H1 (cell line): ENCODE measurements at regions not wholly inside any gene's neighbourhood (a gene's known extent, or its start where the extent isn't known, plus 50 kb on each side); places are given as distances from the start of the nearest gene placed in this dataset.

Experiments used
- CTCF ChIA-PET: fragments of 300-600 bp; sonication (Branson Sonifier 250); formaldehyde crosslinking; loops from one replicate; lab custom pipeline; 2021; ENCODE audit not compliant: partially characterized antibody; lab: Charles Lee
- POLR2A ChIA-PET: fragments of 300-600 bp; sonication (Branson Sonifier 250); formaldehyde crosslinking; loops from one replicate; lab custom pipeline; 2021; ENCODE audit warnings: inconsistent platforms; ENCODE audit not compliant: partially characterized antibody; lab: Charles Lee
- DNase-seq, 2 experiments: peaks; one replicate each; pipeline versions ENCODE4 v3.0.0 to v3.0.0-alpha.2; 2010 to 2022; ENCODE audit warnings: low spot score in 2 of 2, low read depth in 1 of 2, mixed read lengths in 1 of 2
- FAIRE-seq: peaks from 2 replicates; lab custom pipeline; 2011; peaks lifted over from hg19 to GRCh38; lab: Jason Lieb, UNC
- H2AFZ ChIP-seq: 2 replicates; pipeline ENCODE4 v1.8.1; 2012; ENCODE audit warnings: low read length, inconsistent platforms
- H2AK5ac ChIP-seq: 2 replicates; pipeline ENCODE4 v1.6.1; 2013; ENCODE audit warnings: low read depth, low read length
- H2BK120ac ChIP-seq: replicated peaks from 2 replicates; pipeline ENCODE3; 2013; ENCODE audit warnings: low read depth, low read length, inconsistent platforms
- H2BK12ac ChIP-seq: 2 replicates; pipeline ENCODE4 v1.6.1; 2013; ENCODE audit warnings: low read depth, low read length
- H2BK15ac ChIP-seq: 2 replicates; pipeline ENCODE4 v1.6.1; 2013; ENCODE audit warnings: low read length
- H2BK20ac ChIP-seq: 2 replicates; pipeline ENCODE4 v1.6.1; 2013; ENCODE audit warnings: low read length
- H2BK5ac ChIP-seq: 2 replicates; pipeline ENCODE4 v1.6.1; 2013; ENCODE audit warnings: low read depth, low read length
- H3K14ac ChIP-seq: 2 replicates; pipeline ENCODE4 v1.6.1; 2013; ENCODE audit warnings: inconsistent platforms; ENCODE audit not compliant: insufficient read length
- H3K18ac ChIP-seq: 2 replicates; pipeline ENCODE4 v1.6.1; 2013; ENCODE audit warnings: low read length; ENCODE audit errors: extremely low read depth
- H3K23ac ChIP-seq: 2 replicates; pipeline ENCODE4 v1.6.1; 2013; ENCODE audit warnings: inconsistent platforms; ENCODE audit not compliant: insufficient read length
- H3K23me2 ChIP-seq: 2 replicates; pipeline ENCODE4 v1.6.1; 2013; ENCODE audit warnings: low read depth, low read length
- H3K27ac ChIP-seq: 2 replicates; pipeline ENCODE4 v1.6.1; 2011; ENCODE audit warnings: low read depth, low read length, inconsistent platforms
- H3K27me3 ChIP-seq, 4 experiments: replicated peaks in 1 of 4; 1 replicate in 1 of 4; 2 replicates in 3 of 4; pipeline versions ENCODE4 v1.6.1 to v1.8.1; 2011 to 2013; ENCODE audit warnings: low read length in 3 of 4, mild to moderate bottlenecking in 3 of 4, inconsistent platforms in 2 of 4, mixed read lengths in 2 of 4, moderate library complexity in 1 of 4; ENCODE audit not compliant: control insufficient read depth in 3 of 4, insufficient read depth in 3 of 4; ENCODE audit errors: extremely low read depth in 1 of 4
- H3K36me3 ChIP-seq, 4 experiments: 2 replicates each; pipeline versions ENCODE4 v1.6.1 to v1.8.1; 2011 to 2013; ENCODE audit warnings: mild to moderate bottlenecking in 4 of 4, low read length in 3 of 4, moderate library complexity in 2 of 4, control low read depth in 1 of 4, inconsistent platforms in 1 of 4; ENCODE audit not compliant: insufficient read depth in 4 of 4, control insufficient read depth in 2 of 4
- H3K4ac ChIP-seq: replicated peaks from 2 replicates; pipeline ENCODE3; 2013; ENCODE audit warnings: low read length, low read depth, mixed read lengths, inconsistent platforms; ENCODE audit not compliant: insufficient read length
- H3K4me1 ChIP-seq, 4 experiments: replicated peaks in 1 of 4; 1 replicate in 1 of 4; 2 replicates in 3 of 4; pipeline versions ENCODE4 v1.6.1 to v1.8.1; 2011 to 2013; ENCODE audit warnings: low read length in 3 of 4, inconsistent platforms in 2 of 4, mixed read lengths in 1 of 4; ENCODE audit not compliant: insufficient read depth in 4 of 4, control insufficient read depth in 3 of 4
- H3K4me2 ChIP-seq, 2 experiments: 2 replicates each; pipeline versions ENCODE4 v1.6.1 to v1.8.1; 2011 to 2013; ENCODE audit warnings: low read depth in 2 of 2, low read length in 2 of 2, control low read depth in 1 of 2, inconsistent platforms in 1 of 2, mild to moderate bottlenecking in 1 of 2; ENCODE audit not compliant: insufficient read depth in 1 of 2
- H3K4me3 ChIP-seq, 4 experiments: fragments of 200-600, 300-600 bp in 1 of 4; sonication (generic), shearing (Covaris generic), sonication (Bioruptor Twin) in 1 of 4; 2 replicates each; pipeline versions ENCODE4 v1.5.1 to v1.8.1; 2011 to 2016; ENCODE audit warnings: low read length in 4 of 4, low read depth in 3 of 4, control low read depth in 2 of 4, inconsistent platforms in 2 of 4, mild to moderate bottlenecking in 2 of 4, mixed read lengths in 1 of 4, moderate library complexity in 1 of 4; ENCODE audit not compliant: insufficient read depth in 2 of 4; ENCODE audit errors: extremely low read depth in 1 of 4
- H3K56ac ChIP-seq: replicated peaks from 2 replicates; pipeline ENCODE3; 2013; ENCODE audit warnings: low read depth, mild to moderate bottlenecking, mixed read lengths, low read length, inconsistent platforms; ENCODE audit not compliant: insufficient read length
- H3K79me1 ChIP-seq: 2 replicates; pipeline ENCODE4 v1.6.1; 2013; ENCODE audit warnings: low read depth, low read length, control low read depth
- H3K79me2 ChIP-seq, 2 experiments: 2 replicates each; pipeline versions ENCODE4 v1.6.1 to v1.8.1; 2012 to 2013; ENCODE audit warnings: low read length in 2 of 2, mild to moderate bottlenecking in 2 of 2, inconsistent platforms in 1 of 2; ENCODE audit not compliant: insufficient read depth in 2 of 2, control insufficient read depth in 1 of 2
- H3K9ac ChIP-seq, 4 experiments: replicated peaks in 1 of 4; 1 replicate in 1 of 4; 2 replicates in 3 of 4; pipeline versions ENCODE4 v1.6.1 to v1.8.1; 2011 to 2013; ENCODE audit warnings: low read depth in 3 of 4, low read length in 3 of 4, control low read depth in 2 of 4, mild to moderate bottlenecking in 2 of 4, moderate library complexity in 2 of 4, inconsistent platforms in 1 of 4; ENCODE audit errors: extremely low read depth in 1 of 4
- H3K9me3 ChIP-seq, 2 experiments: 2 replicates each; pipeline versions ENCODE4 v1.6.1 to v1.8.1; 2012 to 2013; ENCODE audit warnings: mild to moderate bottlenecking in 2 of 2, moderate library complexity in 2 of 2, control low read depth in 1 of 2, inconsistent platforms in 1 of 2, low read depth in 1 of 2, low read length in 1 of 2, mixed read lengths in 1 of 2; ENCODE audit not compliant: insufficient read depth in 2 of 2
- H4K20me1 ChIP-seq, 2 experiments: replicated peaks in 1 of 2; 2 replicates each; pipeline versions ENCODE3 to v1.8.1; 2011 to 2013; ENCODE audit warnings: inconsistent platforms in 2 of 2, low read length in 2 of 2, mild to moderate bottlenecking in 1 of 2; ENCODE audit not compliant: insufficient read depth in 2 of 2, control insufficient read depth in 1 of 2
- H4K5ac ChIP-seq: 2 replicates; pipeline ENCODE4 v1.6.1; 2013; ENCODE audit warnings: low read length, low read depth, mixed read lengths, inconsistent platforms; ENCODE audit not compliant: insufficient read length
- H4K8ac ChIP-seq: 2 replicates; pipeline ENCODE4 v1.8.0; 2013; ENCODE audit warnings: mild to moderate bottlenecking, moderate library complexity, low read length, inconsistent platforms; ENCODE audit not compliant: insufficient read depth; ENCODE audit errors: extremely low read depth
- H4K91ac ChIP-seq: replicated peaks from 2 replicates; pipeline ENCODE3; 2013; ENCODE audit warnings: low read length, mixed read lengths, inconsistent platforms; ENCODE audit not compliant: insufficient read length
- GABPA ChIP-seq: IDR thresholded peaks from 2 replicates; pipeline ENCODE4 v1.6.1; 2011; ENCODE audit warnings: mild to moderate bottlenecking, low read length, moderate library complexity, borderline replicate concordance; ENCODE audit not compliant: insufficient read depth
- WGBS, 2 experiments: shearing (Covaris generic) in 1 of 2; methylation state at CpG; one replicate each; pipeline versions ENCODE4 v1.1.6 to v1.1.7; 2013 to 2015; ENCODE audit warnings: low lambda C conversion rate in 2 of 2, mixed read lengths in 2 of 2, inconsistent platforms in 1 of 2, low coverage in 1 of 2, missing lambda C conversion rate in 1 of 2; ENCODE audit not compliant: insufficient replicate concordance in 2 of 2, insufficient coverage in 1 of 2, insufficient read length in 1 of 2; ENCODE audit errors: extremely low coverage in 1 of 2, missing lambda C conversion rate in 1 of 2; 5-methylcytosine and 5-hydroxymethylcytosine counted together

- Histone ChIP-seq H4K20me1 (no peaks in the 10 kb centered on the region), H3K23me2 (no peaks in the 10 kb centered on the region), H3K4ac (no peak overlapping the region), H2BK20ac (no peak overlapping the region), H2AFZ (no peak overlapping the region), H3K18ac (no peak overlapping the region), H3K9ac (no peak overlapping the region), H2AK5ac (no peak overlapping the region), H3K79me2 (no peaks in the 10 kb centered on the region), H3K14ac (no peak overlapping the region), H3K27me3 (no peaks in the 10 kb centered on the region), H3K56ac (no peak overlapping the region), H3K4me2 (no peak overlapping the region), H2BK5ac (no peak overlapping the region), H3K79me1 (no peaks in the 10 kb centered on the region), H3K27ac (no peak overlapping the region), H3K36me3 (no peaks in the 10 kb centered on the region), H2BK15ac (no peak overlapping the region), H2BK12ac (no peak overlapping the region), H4K91ac (no peak overlapping the region), H2BK120ac (no peak overlapping the region), H3K4me3 (no peak overlapping the region), H4K5ac (no peak overlapping the region), H3K4me1 (peaks cover 0 to 5% (median 0%) of the 10 kb centered on the region in 4 experiments; a peak in 1 of 7 replicates), H3K23ac (no peak overlapping the region), H4K8ac (no peak overlapping the region), H3K9me3 (no peaks in the 10 kb centered on the region)
- no peak for TF ChIP-seq GABPA
- DNase-seq = no peak
- CTCF ChIA-PET = no interaction called here
- FAIRE-seq = no peak
- WGBS, 2 experiments = 89% methylated on average over 4 of the region's 9 CpGs; no CpG with 5 or more reads in 1 of the 2 experiments
- POLR2A ChIA-PET = interaction anchor here (0.6 kb wide), 1 partner anchor 75 kb away, joined by 3 read pairs; no protein-coding TSS in a partner anchor
Measured at GRCh38 chr11:106403751-106404150, 326.3 kb downstream of the AASDHPPT start.
